ENCODE measurements at regions not wholly inside any gene's neighbourhood (a gene's known extent, or its start where the extent isn't known, plus 50 kb on each side); places are given as distances from the start of the nearest gene placed in this dataset.

- H3K27me3 ChIP-seq (ENCODE audit: insufficient read depth, low read length), result no peaks in the 10 kb centered on the region
- DNase-seq (ENCODE audit: low read depth) (no peak), FAIRE-seq (no peak)
- no peak overlapping the region for H3K4me2 ChIP-seq (ENCODE audit: low read length)
- H3K4me1 Mint-ChIP-seq (ENCODE audit: low read depth, unreplicated experiment), result peaks cover 12% of the 10 kb centered on the region
- H3K27ac Mint-ChIP-seq (ENCODE audit: unreplicated experiment), result no peak overlapping the region
- H3K27ac ChIP-seq (ENCODE audit: low read depth, low read length), result no peak overlapping the region
- H3K4me3 ChIP-seq (ENCODE audit: insufficient read depth, low read depth, low read length), result no peak overlapping the region
- H2AFZ ChIP-seq (ENCODE audit: low read depth, low read length), result no peak overlapping the region
- no peaks in the 10 kb centered on the region for H3K36me3 ChIP-seq (ENCODE audit: insufficient read depth, low read length)
- peaks cover 4% of the 10 kb centered on the region for H3K9me3 Mint-ChIP-seq (ENCODE audit: unreplicated experiment)
- no peaks in the 10 kb centered on the region for H3K79me2 ChIP-seq (ENCODE audit: insufficient read depth, low read length)
- H3K9me3 ChIP-seq (ENCODE audit: insufficient read depth, low read depth, low read length), result peaks cover 7% of the 10 kb centered on the region
- H3K36me3 Mint-ChIP-seq (ENCODE audit: low read depth, unreplicated experiment), result no peaks in the 10 kb centered on the region
- TF ChIP-seq, protein P1, sequence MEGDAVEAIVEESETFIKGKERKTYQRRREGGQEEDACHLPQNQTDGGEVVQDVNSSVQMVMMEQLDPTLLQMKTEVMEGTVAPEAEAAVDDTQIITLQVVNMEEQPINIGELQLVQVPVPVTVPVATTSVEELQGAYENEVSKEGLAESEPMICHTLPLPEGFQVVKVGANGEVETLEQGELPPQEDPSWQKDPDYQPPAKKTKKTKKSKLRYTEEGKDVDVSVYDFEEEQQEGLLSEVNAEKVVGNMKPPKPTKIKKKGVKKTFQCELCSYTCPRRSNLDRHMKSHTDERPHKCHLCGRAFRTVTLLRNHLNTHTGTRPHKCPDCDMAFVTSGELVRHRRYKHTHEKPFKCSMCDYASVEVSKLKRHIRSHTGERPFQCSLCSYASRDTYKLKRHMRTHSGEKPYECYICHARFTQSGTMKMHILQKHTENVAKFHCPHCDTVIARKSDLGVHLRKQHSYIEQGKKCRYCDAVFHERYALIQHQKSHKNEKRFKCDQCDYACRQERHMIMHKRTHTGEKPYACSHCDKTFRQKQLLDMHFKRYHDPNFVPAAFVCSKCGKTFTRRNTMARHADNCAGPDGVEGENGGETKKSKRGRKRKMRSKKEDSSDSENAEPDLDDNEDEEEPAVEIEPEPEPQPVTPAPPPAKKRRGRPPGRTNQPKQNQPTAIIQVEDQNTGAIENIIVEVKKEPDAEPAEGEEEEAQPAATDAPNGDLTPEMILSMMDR (IDR thresholded peaks at IDR 0.05; ENCODE audit: insufficient read depth, low read depth, low read length), result no peak
- no peak for TF ChIP-seq EZH2 (IDR thresholded peaks at IDR 0.05; ENCODE audit: insufficient read depth, low read length)
- no peak overlapping the region for H3K4me3 Mint-ChIP-seq (ENCODE audit: unreplicated experiment)
- H4K20me1 ChIP-seq (ENCODE audit: insufficient read depth, low read length), result no peaks in the 10 kb centered on the region
- no peaks in the 10 kb centered on the region for H3K4me1 ChIP-seq (ENCODE audit: insufficient read depth, low read length)
- H3K9ac ChIP-seq (ENCODE audit: low read length), result no peak overlapping the region
- peaks cover 4% of the 10 kb centered on the region for H3K27me3 Mint-ChIP-seq (ENCODE audit: low read depth, unreplicated experiment)
Measured at GRCh38 chr20:12411246-12411940, 493.7 kb downstream of the BTBD3 start.

DNA sequence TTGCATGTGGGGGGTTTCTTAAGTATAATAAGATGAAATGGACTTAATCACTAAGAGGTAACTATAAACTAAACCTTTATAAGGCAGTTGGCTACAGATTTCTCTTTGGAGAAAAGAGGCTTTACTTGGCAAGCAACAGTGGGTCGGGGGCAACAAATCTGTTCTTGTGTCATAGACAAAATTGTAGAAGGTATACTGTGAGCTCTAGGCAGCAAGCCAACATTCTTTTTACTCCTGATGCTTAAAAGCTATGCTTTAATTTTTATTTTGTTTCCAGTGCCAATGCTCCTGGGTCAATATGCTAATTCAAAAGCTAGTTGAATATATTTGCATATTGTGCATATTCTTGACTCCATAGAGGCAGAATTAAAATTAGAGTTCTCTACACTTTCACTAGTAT, 495.4 kb downstream of the BTBD3 start:
- FAIRE-seq, result no peak
- no peak for DNase-seq (ENCODE audit: low read depth)
- Histone ChIP-seq H3K27ac (ENCODE audit: low read depth, low read length) (no peak overlapping the region), H3K27me3 (ENCODE audit: insufficient read depth, low read length) (no peaks in the 10 kb centered on the region), H2AFZ (ENCODE audit: low read depth, low read length) (no peak overlapping the region), H3K4me2 (ENCODE audit: low read length) (no peak overlapping the region), H4K20me1 (ENCODE audit: insufficient read depth, low read length) (no peaks in the 10 kb centered on the region), H3K9me3 (ENCODE audit: insufficient read depth, low read depth, low read length) (peaks cover 3% of the 10 kb centered on the region), H3K79me2 (ENCODE audit: insufficient read depth, low read length) (no peaks in the 10 kb centered on the region), H3K4me3 (ENCODE audit: insufficient read depth, low read depth, low read length) (no peak overlapping the region), H3K36me3 (ENCODE audit: insufficient read depth, low read length) (no peaks in the 10 kb centered on the region), H3K9ac (ENCODE audit: low read length) (no peak overlapping the region), H3K4me1 (ENCODE audit: insufficient read depth, low read length) (no peaks in the 10 kb centered on the region)
- TF ChIP-seq, protein P1 (IDR thresholded peaks at IDR 0.05; ENCODE audit: insufficient read depth, low read depth, low read length), result no peak
- TF ChIP-seq EZH2 (IDR thresholded peaks at IDR 0.05; ENCODE audit: insufficient read depth, low read length), result no peak
- H3K27ac Mint-ChIP-seq (ENCODE audit: unreplicated experiment), result no peak overlapping the region
- peaks cover 12% of the 10 kb centered on the region for H3K4me1 Mint-ChIP-seq (ENCODE audit: low read depth, unreplicated experiment)
- no peaks in the 10 kb centered on the region for H3K36me3 Mint-ChIP-seq (ENCODE audit: low read depth, unreplicated experiment)
- H3K27me3 Mint-ChIP-seq (ENCODE audit: low read depth, unreplicated experiment), result peaks cover 4% of the 10 kb centered on the region
- H3K4me3 Mint-ChIP-seq (ENCODE audit: unreplicated experiment), result no peak overlapping the region
- H3K9me3 Mint-ChIP-seq (ENCODE audit: unreplicated experiment), result no peaks in the 10 kb centered on the region
